Smooth muscle cell (in vitro differentiated cells): ENCODE measurements at regions not wholly inside any gene's neighbourhood (a gene's known extent, or its start where the extent isn't known, plus 50 kb on each side); places are given as distances from the start of the nearest gene placed in this dataset.
A peak's percentile ranks its signal among the peaks of the same experiment; 100 is the strongest.

Source experiments
- DNase-seq: peaks from one replicate; lab custom pipeline; 2025; ENCODE audit not compliant: unreplicated experiment; lab: John Stamatoyannopoulos, UW
- H2AFZ ChIP-seq: fragments of 200-600 bp; sonication (generic); 2 replicates; pipeline ENCODE4 v1.6.0; 2016; ENCODE audit warnings: antibody characterized with exemption, low read depth, mild to moderate bottlenecking
- H3F3A ChIP-seq: fragments of 200-600 bp; sonication (generic); 2 replicates; pipeline ENCODE4 v1.6.0; 2017; ENCODE audit warnings: antibody characterized with exemption, low read depth
- H3K27ac ChIP-seq: fragments of 200-600 bp; sonication (generic); 2 replicates; pipeline ENCODE4 v1.5.1; 2016; ENCODE audit warnings: low read depth, mild to moderate bottlenecking
- H3K27me3 ChIP-seq: fragments of 200-600 bp; sonication (generic); 2 replicates; pipeline ENCODE4 v1.6.1; 2016; ENCODE audit warnings: low read depth, mild to moderate bottlenecking
- H3K36me3 ChIP-seq: fragments of 200-600 bp; sonication (generic); 2 replicates; pipeline ENCODE4 v1.5.1; 2016; ENCODE audit warnings: low read depth
- H3K4me1 ChIP-seq: fragments of 200-600 bp; sonication (generic); 2 replicates; pipeline ENCODE4 v1.5.1; 2016; ENCODE audit warnings: low read depth
- H3K4me2 ChIP-seq: fragments of 200-600 bp; sonication (generic); 2 replicates; pipeline ENCODE4 v1.6.0; 2016; ENCODE audit warnings: mild to moderate bottlenecking
- H3K4me3 ChIP-seq: fragments of 200-600 bp; sonication (generic); 2 replicates; pipeline ENCODE4 v1.5.1; 2016; ENCODE audit warnings: mild to moderate bottlenecking
- H3K79me2 ChIP-seq: fragments of 200-600 bp; sonication (generic); 2 replicates; pipeline ENCODE4 v1.6.0; 2016; ENCODE audit warnings: low read depth, mild to moderate bottlenecking
- H3K9ac ChIP-seq: fragments of 200-600 bp; sonication (generic); 2 replicates; pipeline ENCODE4 v1.6.0; 2016; ENCODE audit warnings: low read depth
- H3K9me3 ChIP-seq: fragments of 200-600 bp; sonication (generic); replicated peaks from 2 replicates; pipeline ENCODE4 v1.5.1; 2016; ENCODE audit warnings: low read depth
- H4K20me1 ChIP-seq: fragments of 200-600 bp; sonication (generic); 2 replicates; pipeline ENCODE4 v1.6.0; 2016; ENCODE audit warnings: low read depth
- WGBS: methylation state at CpG from one replicate; pipeline ENCODE4 v1.1.7; 2016; ENCODE audit warnings: low lambda C conversion rate; 5-methylcytosine and 5-hydroxymethylcytosine counted together
- TF ChIP-seq, protein P1 (sequence below): fragments of 200-600 bp; sonication (generic); IDR thresholded peaks from 2 replicates; pipeline ENCODE4 v1.5.1; 2017; ENCODE audit warnings: borderline replicate concordance, mild to moderate bottlenecking, antibody characterized with exemption; ENCODE audit not compliant: insufficient read depth, poor library complexity, severe bottlenecking

DNA sequence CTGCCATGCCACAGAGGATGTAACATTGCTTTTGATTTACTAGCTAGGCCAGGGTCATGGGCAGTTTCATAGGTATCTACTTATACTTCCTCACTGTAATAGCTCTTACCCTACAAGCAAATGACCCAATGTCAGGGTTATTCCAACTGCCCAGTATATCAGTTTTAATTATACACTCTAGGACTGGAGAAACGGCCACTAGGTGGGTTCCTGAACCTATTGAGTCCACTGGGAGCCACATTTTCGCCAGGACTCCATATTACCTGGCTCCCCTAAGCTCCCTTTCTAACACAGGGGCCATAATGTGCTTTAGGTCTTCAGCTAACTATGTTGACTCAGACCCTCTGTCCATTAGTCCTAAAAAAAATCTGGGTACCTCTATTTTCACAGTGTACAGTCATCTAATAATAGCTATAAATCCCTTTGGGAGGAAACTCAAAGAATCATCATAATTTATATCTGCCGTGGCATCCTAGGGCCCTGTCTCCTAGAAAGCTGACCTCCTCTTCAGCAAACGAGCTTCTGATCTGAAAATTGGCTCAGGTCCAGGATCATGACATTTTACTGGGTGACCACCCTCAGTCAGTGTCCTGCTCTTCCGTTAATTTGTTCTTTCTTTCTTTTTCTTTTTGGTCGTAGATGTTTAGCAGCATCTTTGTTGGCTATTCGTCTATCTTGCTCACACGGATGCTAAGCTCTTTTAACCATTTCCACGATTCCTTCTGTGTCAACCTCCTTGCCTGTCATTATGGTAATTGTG is 244.3 kb downstream of the FAM76B start:
- 81% methylated on average over 9 of the region's 9 CpGs for WGBS
- H3F3A ChIP-seq: peaks cover 20% of the 10 kb centered on the region
- no peak for DNase-seq

GRCh38 chr11:95544095-95544856 is 245.3 kb downstream of the FAM76B start:
- no peaks in the 10 kb centered on the region for H3K36me3 ChIP-seq
- peaks cover 20% of the 10 kb centered on the region for H3F3A ChIP-seq
- H3K4me2 ChIP-seq: peak overlapping the region; percentile 62
- peaks cover 9% of the 10 kb centered on the region for H3K4me1 ChIP-seq
- 68% methylated on average over 3 of the region's 3 CpGs for WGBS
- no peaks in the 10 kb centered on the region for H3K9me3 ChIP-seq
- H3K27ac ChIP-seq: peak overlapping the region; percentile 78
- H3K4me3 ChIP-seq: no peak overlapping the region
- H4K20me1 ChIP-seq: no peaks in the 10 kb centered on the region
- H3K79me2 ChIP-seq: no peaks in the 10 kb centered on the region
- TF ChIP-seq, protein P1, sequence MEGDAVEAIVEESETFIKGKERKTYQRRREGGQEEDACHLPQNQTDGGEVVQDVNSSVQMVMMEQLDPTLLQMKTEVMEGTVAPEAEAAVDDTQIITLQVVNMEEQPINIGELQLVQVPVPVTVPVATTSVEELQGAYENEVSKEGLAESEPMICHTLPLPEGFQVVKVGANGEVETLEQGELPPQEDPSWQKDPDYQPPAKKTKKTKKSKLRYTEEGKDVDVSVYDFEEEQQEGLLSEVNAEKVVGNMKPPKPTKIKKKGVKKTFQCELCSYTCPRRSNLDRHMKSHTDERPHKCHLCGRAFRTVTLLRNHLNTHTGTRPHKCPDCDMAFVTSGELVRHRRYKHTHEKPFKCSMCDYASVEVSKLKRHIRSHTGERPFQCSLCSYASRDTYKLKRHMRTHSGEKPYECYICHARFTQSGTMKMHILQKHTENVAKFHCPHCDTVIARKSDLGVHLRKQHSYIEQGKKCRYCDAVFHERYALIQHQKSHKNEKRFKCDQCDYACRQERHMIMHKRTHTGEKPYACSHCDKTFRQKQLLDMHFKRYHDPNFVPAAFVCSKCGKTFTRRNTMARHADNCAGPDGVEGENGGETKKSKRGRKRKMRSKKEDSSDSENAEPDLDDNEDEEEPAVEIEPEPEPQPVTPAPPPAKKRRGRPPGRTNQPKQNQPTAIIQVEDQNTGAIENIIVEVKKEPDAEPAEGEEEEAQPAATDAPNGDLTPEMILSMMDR: no peak
- no peak overlapping the region for H3K9ac ChIP-seq
- DNase-seq: no peak
- H2AFZ ChIP-seq: no peak overlapping the region
- no peaks in the 10 kb centered on the region for H3K27me3 ChIP-seq

More for the DNA sequence above, 244.3 kb downstream of the FAM76B start:
- no peaks in the 10 kb centered on the region for H4K20me1 ChIP-seq
- no peak overlapping the region for H3K9ac ChIP-seq
- H3K4me1 ChIP-seq: peaks cover 9% of the 10 kb centered on the region
- H3K79me2 ChIP-seq: no peaks in the 10 kb centered on the region
- no peaks in the 10 kb centered on the region for H3K36me3 ChIP-seq
- no peak overlapping the region for H3K4me3 ChIP-seq
- H3K4me2 ChIP-seq: peak overlapping the region; percentile 62
- peak overlapping the region; percentile 78 for H3K27ac ChIP-seq
- H3K9me3 ChIP-seq: no peaks in the 10 kb centered on the region
- TF ChIP-seq, protein P1: no peak
- H3K27me3 ChIP-seq: no peaks in the 10 kb centered on the region
- no peak overlapping the region for H2AFZ ChIP-seq

DNA sequence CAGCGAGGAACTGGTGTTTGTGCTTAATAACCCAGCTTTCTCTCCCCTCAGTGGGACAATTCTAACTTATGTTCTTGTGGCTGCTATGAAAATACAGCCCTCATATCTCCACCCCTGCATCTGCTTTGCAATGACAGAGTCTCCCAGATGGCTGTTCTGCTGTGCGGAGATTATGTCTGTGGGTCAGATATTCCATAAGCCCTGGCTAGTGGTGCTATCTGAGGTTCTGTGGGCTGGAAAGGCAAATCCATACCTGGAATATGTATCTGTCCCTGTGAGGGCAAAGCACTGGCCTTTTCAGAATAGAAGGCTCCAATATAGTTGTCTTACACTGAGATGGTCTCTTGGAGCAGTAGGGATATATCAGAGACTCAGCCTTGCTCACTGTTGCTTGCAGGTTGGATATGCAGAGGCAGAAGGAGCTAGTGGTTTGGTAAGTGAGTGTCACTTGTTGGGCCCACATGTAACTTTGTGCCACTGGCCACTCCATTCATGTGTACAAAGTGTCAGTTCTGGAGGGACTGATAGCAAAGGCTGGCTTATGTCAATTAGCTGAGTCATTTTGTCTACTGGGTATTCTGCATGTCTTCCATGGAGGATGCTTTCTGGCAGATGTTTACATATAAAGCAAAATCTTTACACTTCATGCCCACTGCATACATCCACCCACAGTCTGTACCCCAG is 246.6 kb downstream of the FAM76B start:
- TF ChIP-seq, protein P1: no peak
- Histone ChIP-seq H3K4me3 (no peak overlapping the region), H3K9ac (no peak overlapping the region), H3K79me2 (no peaks in the 10 kb centered on the region), H3K4me2 (peak overlapping the region; percentile 62), H3K9me3 (no peaks in the 10 kb centered on the region), H2AFZ (no peak overlapping the region), H4K20me1 (no peaks in the 10 kb centered on the region), H3K27me3 (no peaks in the 10 kb centered on the region), H3K27ac (peak overlapping the region; percentile 78), H3K4me1 (peaks cover 5% of the 10 kb centered on the region), H3F3A (peaks cover 20% of the 10 kb centered on the region), H3K36me3 (no peaks in the 10 kb centered on the region)
- no peak for DNase-seq
- WGBS: 50% methylated on average over 2 of the region's 2 CpGs
